Chondrocyte (in vitro differentiated cells): ENCODE measurements at regions not wholly inside any gene's neighbourhood (a gene's known extent, or its start where the extent isn't known, plus 50 kb on each side); places are given as distances from the start of the nearest gene placed in this dataset.

Source experiments
- DNase-seq: peaks from one replicate; pipeline ENCODE4 v3.0.0; 2021; ENCODE audit warnings: mixed read lengths, low spot score
- H3K27ac Mint-ChIP-seq: one replicate; pipeline ENCODE4 v1.8.0; 2021; ENCODE audit warnings: mild to moderate bottlenecking, moderate library complexity, mixed read lengths; ENCODE audit not compliant: unreplicated experiment
- H3K27me3 Mint-ChIP-seq: 2 replicates; pipeline ENCODE4 v1.8.0; 2021; ENCODE audit warnings: low read depth, mixed read lengths
- H3K36me3 Mint-ChIP-seq: 2 replicates; pipeline ENCODE4 v1.8.0; 2021; ENCODE audit warnings: low read depth, mixed read lengths
- H3K4me1 Mint-ChIP-seq: 2 replicates; pipeline ENCODE4 v1.8.0; 2021; ENCODE audit warnings: low read depth, mild to moderate bottlenecking, mixed read lengths
- H3K4me3 Mint-ChIP-seq: one replicate; pipeline ENCODE4 v1.8.0; 2021; ENCODE audit warnings: mild to moderate bottlenecking, moderate library complexity, mixed read lengths; ENCODE audit not compliant: unreplicated experiment
- H3K9me3 Mint-ChIP-seq: 2 replicates; pipeline ENCODE4 v1.8.0; 2021; ENCODE audit warnings: low read depth, mixed read lengths
- CTCF ChIP-seq: fragments of 200-600 bp; sonication (generic); IDR thresholded peaks from 2 replicates; pipeline ENCODE4 v1.5.0; 2021; ENCODE audit warnings: antibody characterized with exemption, mild to moderate bottlenecking, moderate library complexity

GRCh38 chrX:66408507-66408906 lies 230.4 kb downstream of the EDA2R start:
- no peaks in the 10 kb centered on the region for H3K27me3 Mint-ChIP-seq
- peaks cover 54% of the 10 kb centered on the region for H3K9me3 Mint-ChIP-seq
- no peaks in the 10 kb centered on the region for H3K36me3 Mint-ChIP-seq
- no peak for TF ChIP-seq CTCF
- no peak for DNase-seq
- H3K27ac Mint-ChIP-seq = no peak overlapping the region
- no peak overlapping the region for H3K4me3 Mint-ChIP-seq
- H3K4me1 Mint-ChIP-seq = no peaks in the 10 kb centered on the region

GRCh38 chrX:66410806-66411205 lies 228.1 kb downstream of the EDA2R start:
- Mint-ChIP-seq H3K27me3 (no peaks in the 10 kb centered on the region), H3K4me3 (no peak overlapping the region), H3K4me1 (no peaks in the 10 kb centered on the region), H3K9me3 (peaks cover 42% of the 10 kb centered on the region), H3K27ac (no peak overlapping the region), H3K36me3 (no peaks in the 10 kb centered on the region)
- no peak for TF ChIP-seq CTCF
- DNase-seq = no peak
